ENCODE measurements at regions not wholly inside any gene's neighbourhood (a gene's known extent, or its start where the extent isn't known, plus 50 kb on each side); places are given as distances from the start of the nearest gene placed in this dataset.

GRCh38 chr10:28797904-28798371 is 120.6 kb downstream of the BAMBI start:
- no peaks in the 10 kb centered on the region for H3K9me3 ChIP-seq
- no peak for DNase-seq
- no peaks in the 10 kb centered on the region for H3K36me3 ChIP-seq (ENCODE audit: low read depth, missing control alignments)
- no peaks in the 10 kb centered on the region for H3K4me1 ChIP-seq
- no peak for TF ChIP-seq POLR2A (IDR thresholded peaks at IDR 0.05)
- TF ChIP-seq CTCF (IDR thresholded peaks at IDR 0.05) = no peak
- 44 to 64% methylated on average over 2 of the region's 2 CpGs for WGBS, 2 donors
- H3K27me3 ChIP-seq = no peaks in the 10 kb centered on the region
- H3K4me3 ChIP-seq = no peak overlapping the region
- H3K27ac ChIP-seq = no peak overlapping the region
- intact Hi-C loops (cut with DNase I; ENCODE audit: low total_unique reads) = no loop called here

GRCh38 chr10:28798428-28798955 is 121.2 kb downstream of the BAMBI start:
- intact Hi-C loops (cut with DNase I; ENCODE audit: low total_unique reads) = no loop called here

GRCh38 chr10:28798964-28799363 is 121.6 kb downstream of the BAMBI start:
- Histone ChIP-seq H3K27me3 (no peaks in the 10 kb centered on the region), H3K36me3 (ENCODE audit: low read depth, missing control alignments) (no peaks in the 10 kb centered on the region), H3K4me3 (no peak overlapping the region), H3K27ac (no peak overlapping the region), H3K9me3 (no peaks in the 10 kb centered on the region), H3K4me1 (no peaks in the 10 kb centered on the region)
- TF ChIP-seq POLR2A (IDR thresholded peaks at IDR 0.05) (no peak), CTCF (IDR thresholded peaks at IDR 0.05) (no peak)
- intact Hi-C loops (cut with DNase I; ENCODE audit: low total_unique reads) = no loop called here
- DNase-seq = no peak
- WGBS, 2 donors = 85 to 92% methylated on average over 2 of the region's 2 CpGs

More at GRCh38 chr10:28798428-28798955, 121.2 kb downstream of the BAMBI start:
- no peaks in the 10 kb centered on the region for H3K4me1 ChIP-seq
- no peak for TF ChIP-seq CTCF (IDR thresholded peaks at IDR 0.05)
- TF ChIP-seq POLR2A (IDR thresholded peaks at IDR 0.05) = no peak
- no peak overlapping the region for H3K4me3 ChIP-seq
- H3K36me3 ChIP-seq (ENCODE audit: low read depth, missing control alignments) = no peaks in the 10 kb centered on the region
- no peaks in the 10 kb centered on the region for H3K9me3 ChIP-seq
- no peaks in the 10 kb centered on the region for H3K27me3 ChIP-seq
- no peak overlapping the region for H3K27ac ChIP-seq
- DNase-seq = no peak
- WGBS, 2 donors = 87 to 91% methylated on average over 4 of the region's 4 CpGs

- Histone ChIP-seq H3K27me3 (no peaks in the 10 kb centered on the region), H3K9me3 (no peaks in the 10 kb centered on the region), H3K27ac (no peak overlapping the region), H3K36me3 (ENCODE audit: low read depth, missing control alignments) (no peaks in the 10 kb centered on the region), H3K4me3 (no peak overlapping the region), H3K4me1 (no peaks in the 10 kb centered on the region)
- intact Hi-C loops (cut with DNase I; ENCODE audit: low total_unique reads) = no loop called here
- 54 to 64% methylated on average over 5 of the region's 5 CpGs for WGBS, 2 donors
- no peak for DNase-seq
- TF ChIP-seq POLR2A (IDR thresholded peaks at IDR 0.05) (no peak), CTCF (IDR thresholded peaks at IDR 0.05) (no peak)
Measured at GRCh38 chr10:28800144-28800543, 122.8 kb downstream of the BAMBI start.

- DNase-seq = no peak
- WGBS, 2 donors = 90 to 98% methylated on average over 5 of the region's 5 CpGs
- no peaks in the 10 kb centered on the region for H3K36me3 ChIP-seq (ENCODE audit: low read depth, missing control alignments)
- no peaks in the 10 kb centered on the region for H3K27me3 ChIP-seq
- H3K9me3 ChIP-seq = no peaks in the 10 kb centered on the region
- intact Hi-C loops (cut with DNase I; ENCODE audit: low total_unique reads) = no loop called here
- no peaks in the 10 kb centered on the region for H3K4me1 ChIP-seq
- H3K4me3 ChIP-seq = no peak overlapping the region
- TF ChIP-seq CTCF (IDR thresholded peaks at IDR 0.05) = no peak
- TF ChIP-seq POLR2A (IDR thresholded peaks at IDR 0.05) = no peak
- no peak overlapping the region for H3K27ac ChIP-seq
Measured at GRCh38 chr10:28801247-28801646, 123.9 kb downstream of the BAMBI start.
